CD4-positive, alpha-beta T cell treated with Interleukin-1 beta for 1 hour (primary cell): ENCODE measurements at regions not wholly inside any gene's neighbourhood (a gene's known extent, or its start where the extent isn't known, plus 50 kb on each side); places are given as distances from the start of the nearest gene placed in this dataset.

Experiments used
- DNase-seq, 2 donors: peaks; one replicate each; pipeline ENCODE4 v3.0.0-alpha.2; 2020 to 2022

DNA sequence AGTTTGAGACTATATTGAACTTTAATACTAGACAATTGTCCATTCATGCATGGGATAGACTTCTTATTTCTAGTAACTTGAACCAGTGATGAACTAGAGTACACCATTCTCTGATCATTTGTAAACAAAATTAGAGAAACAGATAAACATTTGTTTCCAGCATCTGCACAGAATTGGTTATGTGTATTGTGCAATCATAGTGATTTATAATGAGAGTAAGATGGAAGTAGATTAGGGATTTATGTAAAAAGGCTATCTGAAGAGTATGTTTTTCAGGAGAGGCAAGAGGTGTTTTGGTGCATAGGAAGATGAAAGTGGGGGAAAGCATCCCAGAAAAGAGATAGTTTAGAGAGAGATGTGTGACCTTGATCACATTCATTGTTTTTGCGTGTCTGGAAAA is 695.0 kb downstream of the SQOR start:
- DNase-seq = no peak

- no peak for DNase-seq
Measured at GRCh38 chr15:46331546-46331945, 696.7 kb downstream of the SQOR start.

DNA sequence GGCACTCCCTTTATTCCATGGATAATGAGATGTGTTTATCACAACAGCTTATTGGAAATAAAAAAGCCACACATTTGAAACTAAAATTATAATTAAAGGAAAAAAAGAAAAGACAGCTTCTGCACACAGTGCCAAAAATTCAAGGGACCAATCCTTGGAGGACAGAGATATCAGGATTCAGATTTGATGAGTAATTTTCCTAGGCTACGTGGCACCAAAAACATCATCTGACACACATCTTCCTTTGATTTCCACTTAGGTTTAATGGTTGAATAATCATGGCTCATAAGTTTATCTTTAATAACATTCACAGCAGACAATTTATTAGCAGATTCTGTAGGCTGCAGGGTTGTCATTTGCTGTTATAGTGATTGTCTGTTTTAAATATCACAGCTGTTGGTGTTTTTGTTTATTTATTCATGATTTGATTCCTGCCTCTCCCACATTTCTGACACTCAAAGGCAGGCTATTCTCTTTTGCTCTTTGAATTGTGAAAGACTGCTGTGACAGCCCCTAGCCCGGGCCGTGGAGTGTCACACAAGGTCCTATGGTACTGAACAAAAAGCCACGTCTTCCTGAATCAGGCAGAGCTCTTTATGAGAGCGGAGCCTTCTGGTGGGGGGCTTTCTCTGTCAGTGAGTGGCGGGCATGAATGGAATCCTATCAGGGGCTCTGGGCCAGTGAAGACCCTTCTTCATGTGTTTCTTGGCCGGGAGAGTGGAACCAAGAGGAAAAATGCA is 708.5 kb downstream of the SQOR start:
- no peak for DNase-seq

DNA sequence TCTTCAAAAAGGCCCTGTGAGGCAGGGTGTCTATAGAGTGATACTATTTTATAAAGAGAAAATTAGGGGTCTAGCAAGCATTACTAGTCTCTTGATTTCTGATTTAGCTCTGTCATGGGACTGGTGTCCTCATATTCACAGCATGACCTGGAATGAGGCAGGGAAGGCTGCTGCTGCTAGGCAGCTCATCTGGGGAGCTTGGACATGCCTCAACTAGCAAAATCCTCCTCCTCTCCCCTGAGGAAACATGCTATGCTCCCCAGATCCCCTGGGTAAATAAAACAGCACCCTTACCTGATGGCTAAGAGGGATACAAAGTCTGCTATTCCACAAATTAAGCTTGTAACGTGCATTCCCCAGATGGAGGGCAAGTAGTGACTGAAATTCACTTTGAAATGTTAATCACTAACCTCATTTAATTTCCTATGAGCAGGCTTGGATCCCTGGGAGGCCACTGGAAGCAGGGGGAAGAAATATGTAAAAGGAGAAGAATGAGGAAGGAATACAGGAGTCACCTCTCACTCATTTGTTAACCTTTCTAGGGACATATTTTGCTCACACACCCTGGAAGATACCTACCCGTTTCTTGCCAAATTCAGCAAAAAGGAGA is 709.4 kb downstream of the SQOR start:
- no peak for DNase-seq

DNA sequence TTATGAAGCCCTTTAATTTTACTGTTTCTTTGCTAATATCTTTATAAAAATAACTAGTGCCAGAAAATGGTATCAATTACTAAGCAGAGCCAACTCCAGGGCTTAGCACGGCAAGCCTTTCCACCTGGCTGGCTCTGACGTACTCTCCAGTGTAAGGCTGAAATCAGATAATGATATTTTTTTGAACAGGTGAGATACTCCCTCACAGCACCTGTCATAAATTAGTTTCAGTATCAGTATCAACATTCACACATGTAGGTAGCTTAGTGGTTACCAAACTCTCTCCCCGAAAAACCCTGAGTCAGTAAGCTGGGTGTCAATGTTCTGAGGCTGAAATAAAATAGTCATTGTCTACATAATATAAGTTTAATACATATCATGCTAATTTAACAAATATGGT is 710.1 kb downstream of the SQOR start:
- DNase-seq = no peak

DNA sequence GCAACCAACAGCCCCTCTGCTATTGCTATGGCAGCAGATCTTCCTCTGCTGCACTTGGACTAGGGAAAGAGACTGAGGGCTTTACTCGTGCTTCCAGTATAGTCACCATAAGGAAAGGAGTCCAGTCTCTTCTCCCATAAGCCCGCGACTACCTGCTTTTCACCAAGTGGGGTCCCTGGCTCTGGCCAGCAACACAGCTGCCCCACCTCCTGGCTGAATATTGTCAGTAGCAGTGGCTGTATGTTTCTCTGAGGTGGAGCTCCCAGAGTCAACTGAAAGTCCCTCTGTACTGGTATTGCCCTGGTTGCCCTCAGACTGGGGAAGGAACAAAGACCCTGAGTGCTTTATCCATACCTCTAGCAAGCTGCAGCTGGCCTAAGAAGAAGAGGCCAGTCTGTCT is 719.6 kb downstream of the SQOR start:
- DNase-seq = no peak

DNA sequence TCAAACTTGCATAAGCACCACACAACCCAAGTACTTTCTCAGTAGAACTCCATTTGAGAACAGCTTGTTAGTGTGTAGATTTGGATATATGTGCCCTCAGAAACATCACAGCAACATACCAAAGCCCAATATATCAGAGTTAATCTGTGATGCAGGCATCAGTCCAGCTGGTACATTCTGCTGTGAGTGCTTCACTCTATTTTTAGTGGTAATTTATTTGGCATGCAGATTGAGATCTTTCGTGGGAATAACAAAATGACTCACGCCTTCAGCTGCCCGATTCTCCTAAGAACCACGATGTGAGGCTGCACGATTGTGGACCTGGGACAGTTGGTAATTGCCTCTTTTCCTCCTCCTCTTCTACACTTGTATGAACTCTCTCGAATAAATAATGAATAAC is 730.7 kb downstream of the SQOR start:
- no peak for DNase-seq

GRCh38 chr15:46366360-46367007 is 731.7 kb downstream of the SQOR start:
- DNase-seq = no peak

DNA sequence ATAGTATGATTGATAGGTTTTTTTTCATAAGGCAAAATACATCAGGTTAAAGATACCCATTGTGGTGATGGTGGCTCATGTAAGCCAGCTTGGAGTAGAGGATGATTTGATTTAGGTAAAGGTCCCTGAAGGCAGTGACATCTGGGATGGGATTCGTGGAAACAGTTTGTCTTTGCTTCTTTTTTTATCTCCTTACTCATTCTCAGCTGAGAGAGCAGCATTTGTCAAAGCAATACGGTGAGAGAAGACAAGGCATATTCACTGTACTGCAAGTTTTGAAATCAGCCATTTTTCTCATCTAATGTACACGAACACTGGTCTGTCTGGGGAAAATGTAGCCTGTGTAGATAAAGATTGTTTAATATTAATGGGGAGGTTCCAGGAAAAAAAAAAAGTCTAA is 749.1 kb downstream of the SQOR start:
- no peak for DNase-seq

- DNase-seq = no peak
Measured at GRCh38 chr15:46386356-46386755, 751.5 kb downstream of the SQOR start.

- no peak for DNase-seq
Measured at GRCh38 chr15:46389739-46390138, 754.9 kb downstream of the SQOR start.

GRCh38 chr15:46394463-46394862 is 759.6 kb downstream of the SQOR start:
- no peak for DNase-seq

GRCh38 chr15:46408312-46408711 is 773.5 kb downstream of the SQOR start:
- no peak for DNase-seq

DNA sequence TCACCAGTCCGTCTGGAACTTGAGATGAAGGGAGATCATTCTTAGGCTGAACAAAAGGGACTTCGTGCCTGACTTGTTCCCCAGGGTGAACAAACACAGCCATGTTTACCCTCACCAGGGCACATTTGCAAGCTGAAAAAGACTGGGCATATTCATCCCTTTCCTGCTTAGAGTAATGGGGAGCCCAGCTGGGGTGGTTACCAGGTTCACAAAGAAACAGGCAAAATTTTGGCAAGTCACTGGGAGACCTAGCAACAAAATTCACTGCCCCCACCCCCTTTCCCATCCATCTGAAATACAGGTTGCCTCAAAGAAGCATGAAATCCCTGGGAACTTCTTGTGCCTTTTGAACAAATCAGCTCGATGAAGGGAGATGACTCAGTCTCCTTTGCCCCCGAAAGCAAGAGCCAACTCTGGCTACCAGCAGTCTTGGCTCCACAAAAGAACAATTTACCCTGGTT is 775.0 kb downstream of the SQOR start:
- DNase-seq = no peak

- DNase-seq = no peak
Measured at GRCh38 chr15:46410705-46411104, 775.9 kb downstream of the SQOR start.

DNA sequence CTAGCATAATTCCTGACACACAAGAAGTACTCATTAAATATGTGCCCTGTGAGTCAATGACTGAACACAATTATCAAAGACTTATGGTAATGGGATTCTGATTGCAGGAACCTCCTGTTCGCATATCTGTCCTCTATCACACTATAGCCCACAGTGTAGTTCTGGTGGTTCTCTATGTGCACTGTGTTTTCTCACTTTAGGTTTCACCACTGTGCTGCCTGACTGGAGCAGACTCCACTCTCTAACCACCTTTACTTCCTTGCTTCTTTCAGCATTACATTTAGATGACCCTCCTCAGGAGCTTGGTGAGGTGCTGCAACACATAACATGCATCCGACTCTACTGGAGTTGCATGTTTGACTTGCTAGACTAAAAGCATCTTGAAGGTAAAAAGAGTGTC is 777.1 kb downstream of the SQOR start:
- no peak for DNase-seq

DNA sequence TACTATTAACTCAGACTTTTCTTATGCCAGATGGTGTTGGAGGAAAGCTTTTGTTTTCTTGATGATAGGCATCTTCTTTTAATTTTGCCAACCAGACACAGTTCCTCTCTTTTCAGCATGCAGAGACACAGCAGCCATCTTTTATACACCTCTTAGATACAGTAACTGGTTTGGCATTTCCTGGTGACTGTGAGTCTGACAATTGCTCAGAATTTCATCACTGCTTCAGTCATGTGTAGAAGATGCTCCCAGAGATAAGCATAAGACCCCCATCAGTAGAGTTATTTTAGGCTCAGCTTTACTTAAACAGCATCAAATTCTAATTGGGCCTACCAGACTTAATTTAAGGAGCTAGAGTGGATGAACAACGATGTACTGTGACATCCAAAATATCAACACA is 779.0 kb downstream of the SQOR start:
- no peak for DNase-seq

DNA sequence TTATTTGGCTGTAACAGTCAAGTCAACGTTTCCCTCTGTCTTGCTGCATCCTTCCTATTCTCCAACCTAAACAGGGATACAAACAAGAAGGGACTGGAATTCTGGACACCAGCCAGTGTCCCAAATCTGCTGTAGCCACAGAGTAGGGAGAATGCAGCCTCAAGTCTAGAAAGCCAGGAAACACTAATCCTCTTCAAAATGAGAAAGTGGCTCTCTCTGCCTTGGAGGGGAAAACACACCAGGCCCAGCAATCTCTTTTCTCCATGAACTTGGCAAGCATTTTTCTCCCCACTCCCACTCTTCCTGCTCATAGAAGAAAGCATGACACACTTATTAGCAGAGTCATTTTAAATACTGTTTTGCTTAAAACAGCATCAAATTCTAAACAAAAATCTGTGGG is 781.7 kb downstream of the SQOR start:
- no peak for DNase-seq

DNA sequence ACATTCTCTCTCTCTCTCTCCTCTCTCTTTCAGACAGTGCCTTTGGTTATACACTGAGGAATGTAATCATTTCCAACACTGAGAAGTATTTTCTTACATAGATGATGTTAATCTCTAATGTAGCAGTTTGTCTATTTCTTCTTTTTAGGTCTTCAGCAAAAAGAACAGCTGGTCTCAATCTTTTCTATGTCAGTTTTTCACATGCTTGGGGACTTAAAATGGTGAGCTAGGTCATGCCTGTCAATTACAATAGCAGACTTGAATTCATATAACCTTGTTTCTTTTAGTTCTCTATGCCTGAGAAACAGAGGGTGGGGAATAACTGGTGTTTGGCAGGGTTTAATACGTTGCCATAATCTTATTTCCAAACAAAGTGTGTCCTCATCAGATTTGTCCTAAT is 786.2 kb downstream of the SQOR start:
- no peak for DNase-seq

GRCh38 chr15:46441294-46442062 is 806.6 kb downstream of the SQOR start:
- DNase-seq = no peak

DNA sequence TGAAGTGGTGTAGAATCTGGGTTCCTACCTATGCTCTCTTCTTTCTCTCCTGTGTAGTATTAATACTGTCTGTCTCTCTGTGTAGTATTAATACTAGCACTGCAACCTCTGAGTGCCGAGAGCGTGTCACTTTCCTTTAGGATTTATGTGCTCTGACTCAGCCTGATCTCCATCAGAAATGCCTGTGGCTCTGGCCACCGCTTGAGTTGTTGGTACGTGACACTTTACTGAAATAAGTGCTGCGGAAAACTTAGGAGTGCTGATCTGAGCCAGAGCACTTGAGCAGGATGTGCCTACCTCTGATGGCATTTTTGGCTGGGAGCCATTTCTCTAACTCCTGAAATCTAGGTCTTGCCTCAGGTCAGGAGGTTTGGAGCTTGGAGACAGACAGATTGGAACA is 807.4 kb downstream of the SQOR start:
- no peak for DNase-seq

GRCh38 chr15:46442901-46443590 is 808.2 kb downstream of the SQOR start:
- no peak for DNase-seq
